Breast epithelium (tissue), 3 donors: ENCODE measurements at regions not wholly inside any gene's neighbourhood (a gene's known extent, or its start where the extent isn't known, plus 50 kb on each side); places are given as distances from the start of the nearest gene placed in this dataset.

ENCODE experiments used
- CTCF ChIP-seq, 3 donors: fragments of 450-650 bp; IDR thresholded peaks; one replicate each; pipeline ENCODE4 v1.5.1; 2016 to 2017; ENCODE audit warnings: antibody characterized with exemption in 3 of 3, mild to moderate bottlenecking in 3 of 3, moderate library complexity in 3 of 3
- POLR2A ChIP-seq: fragments of 450-650 bp; IDR thresholded peaks from one replicate; pipeline ENCODE4 v1.6.1; 2016; ENCODE audit warnings: antibody characterized with exemption, mild to moderate bottlenecking, moderate library complexity
- POLR2AphosphoS5 ChIP-seq, 3 donors: sonication (generic); formaldehyde crosslinking; IDR thresholded peaks; one replicate each; pipeline ENCODE4 v1.6.1; 2017; ENCODE audit warnings: antibody characterized with exemption in 3 of 3

DNA sequence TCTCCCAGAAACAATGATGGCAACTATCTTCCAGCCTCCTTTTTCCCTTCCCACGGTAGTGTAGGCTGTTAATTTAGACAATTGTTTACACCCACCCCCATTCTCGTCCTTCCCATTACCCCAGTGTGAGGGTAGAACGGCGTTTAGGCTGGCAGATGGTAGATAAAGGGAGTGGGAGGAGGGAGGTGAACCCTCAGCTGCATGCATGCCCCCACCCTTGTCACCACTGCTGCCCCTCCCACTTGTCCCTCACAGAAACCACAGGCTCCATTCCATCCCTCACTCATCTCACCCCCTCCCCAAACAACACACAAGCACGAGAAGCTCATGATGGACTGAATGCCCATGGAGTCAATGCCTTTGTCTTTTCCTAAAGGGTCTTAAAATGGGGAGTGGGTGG is 107.9 kb upstream of the PARD3B start:
- TF ChIP-seq POLR2A: no peak
- TF ChIP-seq POLR2AphosphoS5 (IDR thresholded peaks at IDR 0.05): no peak
- no peak for TF ChIP-seq CTCF (IDR thresholded peaks at IDR 0.05)
